OCI-LY1 (cell line): ENCODE measurements at regions not wholly inside any gene's neighbourhood (a gene's known extent, or its start where the extent isn't known, plus 50 kb on each side); places are given as distances from the start of the nearest gene placed in this dataset.

Experiments used
- H2AFZ ChIP-seq: fragments of 200-600 bp; sonication (generic), shearing (Covaris generic); 2 replicates; pipeline ENCODE4 v1.6.0; 2014; ENCODE audit warnings: antibody characterized with exemption, mild to moderate bottlenecking, low read length
- H3F3A ChIP-seq: fragments of 200-600 bp; sonication (generic), shearing (Covaris generic); 2 replicates; pipeline ENCODE4 v1.6.0; 2014; ENCODE audit warnings: mild to moderate bottlenecking, antibody characterized with exemption, low read length, moderate library complexity; ENCODE audit not compliant: insufficient read depth
- H3K27ac ChIP-seq: fragments of 200-600 bp; sonication (generic); 2 replicates; pipeline ENCODE4 v1.5.1; 2014; ENCODE audit warnings: low read length, mixed run types, mild to moderate bottlenecking, low read depth; ENCODE audit not compliant: poor library complexity, severe bottlenecking
- H3K27me3 ChIP-seq: fragments of 200-600 bp; sonication (generic); 2 replicates; pipeline ENCODE4 v1.6.0; 2014; ENCODE audit warnings: antibody characterized with exemption, mild to moderate bottlenecking, low read length, moderate library complexity; ENCODE audit not compliant: insufficient read depth
- H3K36me3 ChIP-seq: fragments of 200-600 bp; sonication (generic); 2 replicates; pipeline ENCODE4 v1.6.1; 2014; ENCODE audit warnings: mild to moderate bottlenecking, antibody characterized with exemption, low read length, moderate library complexity, mixed read lengths; ENCODE audit not compliant: insufficient read depth
- H3K4me1 ChIP-seq: fragments of 200-600 bp; sonication (generic); 2 replicates; pipeline ENCODE4 v1.5.1; 2014; ENCODE audit warnings: mild to moderate bottlenecking, low read length, moderate library complexity; ENCODE audit not compliant: insufficient read depth, severe bottlenecking
- H3K4me2 ChIP-seq: fragments of 200-600 bp; sonication (generic), shearing (Covaris generic); 2 replicates; pipeline ENCODE4 v1.6.1; 2014; ENCODE audit warnings: low read length
- H3K4me3 ChIP-seq: fragments of 200-600 bp; sonication (generic); 2 replicates; pipeline ENCODE4 v1.5.1; 2014; ENCODE audit warnings: low read length, low read depth, mild to moderate bottlenecking, mixed read lengths; ENCODE audit not compliant: poor library complexity, severe bottlenecking
- H3K79me2 ChIP-seq: fragments of 200-600 bp; shearing (Covaris generic); 2 replicates; pipeline ENCODE4 v1.6.1; 2016; ENCODE audit warnings: mixed run types, low read length, mixed read lengths; ENCODE audit not compliant: insufficient read depth
- H3K9ac ChIP-seq: fragments of 200-600 bp; sonication (generic), shearing (Covaris generic); 2 replicates; pipeline ENCODE4 v1.6.1; 2014; ENCODE audit warnings: mild to moderate bottlenecking, low read length, mixed read lengths
- H3K9me2 ChIP-seq: fragments of 200-600 bp; sonication (generic), shearing (Covaris generic); 2 replicates; pipeline ENCODE4 v1.6.1; 2014; ENCODE audit warnings: low read depth, mild to moderate bottlenecking, low read length, mixed read lengths
- H3K9me3 ChIP-seq: fragments of 200-600 bp; shearing (Covaris generic); 2 replicates; pipeline ENCODE4 v1.6.1; 2014; ENCODE audit warnings: low read length, mixed read lengths
- H4K20me1 ChIP-seq: fragments of 200-600 bp; sonication (generic), shearing (Covaris generic); 2 replicates; pipeline ENCODE4 v1.6.0; 2016; ENCODE audit warnings: mild to moderate bottlenecking, low read length; ENCODE audit not compliant: insufficient read depth
- CTCF ChIP-seq: fragments of 200-600 bp; sonication (generic), shearing (Covaris generic); IDR thresholded peaks from 2 replicates; pipeline ENCODE4 v1.5.1; 2017; ENCODE audit warnings: mild to moderate bottlenecking, antibody characterized with exemption, low read length, moderate library complexity, mixed read lengths
- EZH2 ChIP-seq: fragments of 200-600 bp; sonication (generic), shearing (Covaris generic); IDR thresholded peaks from 2 replicates; pipeline ENCODE4 v1.8.0; 2017; ENCODE audit warnings: borderline replicate concordance, mixed run types, mild to moderate bottlenecking, antibody characterized with exemption, low read length, moderate library complexity, mixed read lengths

GRCh38 chr18:27250471-27250870 is 65.4 kb upstream of the CHST9 start:
- no peak overlapping the region for H3K4me3 ChIP-seq
- H3K27me3 ChIP-seq = no peaks in the 10 kb centered on the region
- H3K9ac ChIP-seq = no peak overlapping the region
- TF ChIP-seq EZH2 = no peak
- TF ChIP-seq CTCF = no peak
- H2AFZ ChIP-seq = no peak overlapping the region
- no peaks in the 10 kb centered on the region for H3K36me3 ChIP-seq
- no peak overlapping the region for H3K27ac ChIP-seq
- H3K4me2 ChIP-seq = no peak overlapping the region
- H3K9me2 ChIP-seq = no peaks in the 10 kb centered on the region
- no peaks in the 10 kb centered on the region for H3K9me3 ChIP-seq
- no peaks in the 10 kb centered on the region for H3F3A ChIP-seq
- no peaks in the 10 kb centered on the region for H3K79me2 ChIP-seq
- H3K4me1 ChIP-seq = no peaks in the 10 kb centered on the region
- no peaks in the 10 kb centered on the region for H4K20me1 ChIP-seq

- no peak overlapping the region for H3K27ac ChIP-seq
- no peaks in the 10 kb centered on the region for H4K20me1 ChIP-seq
- H3K9me2 ChIP-seq = no peaks in the 10 kb centered on the region
- no peak overlapping the region for H3K4me2 ChIP-seq
- H3K9me3 ChIP-seq = no peaks in the 10 kb centered on the region
- H3K4me3 ChIP-seq = no peak overlapping the region
- H2AFZ ChIP-seq = no peak overlapping the region
- no peak for TF ChIP-seq EZH2
- no peak for TF ChIP-seq CTCF
- no peaks in the 10 kb centered on the region for H3K36me3 ChIP-seq
- H3K9ac ChIP-seq = no peak overlapping the region
- no peaks in the 10 kb centered on the region for H3K79me2 ChIP-seq
- no peaks in the 10 kb centered on the region for H3F3A ChIP-seq
- H3K27me3 ChIP-seq = no peaks in the 10 kb centered on the region
- no peaks in the 10 kb centered on the region for H3K4me1 ChIP-seq
Observed at GRCh38 chr18:27249933-27250332, 64.8 kb upstream of the CHST9 start.

- Histone ChIP-seq H4K20me1 (no peaks in the 10 kb centered on the region), H3K27ac (no peak overlapping the region)
Observed at GRCh38 chr18:27244259-27244658, 59.2 kb upstream of the CHST9 start.

More at GRCh38 chr18:27244259-27244658, 59.2 kb upstream of the CHST9 start:
- Histone ChIP-seq H3K9ac (no peak overlapping the region), H3K4me3 (no peak overlapping the region), H3K9me3 (no peaks in the 10 kb centered on the region), H3K79me2 (no peaks in the 10 kb centered on the region), H3K4me2 (no peak overlapping the region), H3K27me3 (no peaks in the 10 kb centered on the region), H3K4me1 (no peaks in the 10 kb centered on the region), H3K36me3 (no peaks in the 10 kb centered on the region), H3K9me2 (no peaks in the 10 kb centered on the region), H2AFZ (no peak overlapping the region), H3F3A (no peaks in the 10 kb centered on the region)
- TF ChIP-seq EZH2 (no peak), CTCF (no peak)
